Superior temporal gyrus (tissue), 1 donor: ENCODE measurements at regions not wholly inside any gene's neighbourhood (a gene's known extent, or its start where the extent isn't known, plus 50 kb on each side); places are given as distances from the start of the nearest gene placed in this dataset.
A peak's percentile ranks its signal among the peaks of the same experiment; 100 is the strongest.

Experiments used
- DNase-seq: peaks from one replicate; pipeline ENCODE4 v3.0.0-alpha.2; 2016; ENCODE audit errors: extremely low spot score

DNA sequence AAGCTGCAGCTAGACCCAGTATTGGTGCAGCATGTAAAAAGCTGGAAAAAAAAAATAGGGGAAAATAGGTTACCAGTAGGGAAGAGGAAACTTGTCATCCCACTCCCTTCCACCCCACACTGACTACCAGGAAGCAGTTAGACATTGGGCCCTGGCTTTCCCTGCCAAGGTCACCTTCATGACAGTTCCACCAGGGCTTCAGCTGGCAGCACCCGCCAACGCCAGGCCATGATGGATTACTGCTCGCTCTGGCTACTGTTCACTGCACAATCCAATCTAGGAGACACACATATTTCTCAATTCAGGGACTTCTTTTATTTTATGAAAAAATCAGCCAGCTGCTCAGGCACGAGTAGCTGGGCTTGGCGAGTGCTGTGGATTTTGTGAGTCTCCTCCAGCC lies 127.7 kb downstream of the DMRTA2 start:
- no peak for DNase-seq

DNA sequence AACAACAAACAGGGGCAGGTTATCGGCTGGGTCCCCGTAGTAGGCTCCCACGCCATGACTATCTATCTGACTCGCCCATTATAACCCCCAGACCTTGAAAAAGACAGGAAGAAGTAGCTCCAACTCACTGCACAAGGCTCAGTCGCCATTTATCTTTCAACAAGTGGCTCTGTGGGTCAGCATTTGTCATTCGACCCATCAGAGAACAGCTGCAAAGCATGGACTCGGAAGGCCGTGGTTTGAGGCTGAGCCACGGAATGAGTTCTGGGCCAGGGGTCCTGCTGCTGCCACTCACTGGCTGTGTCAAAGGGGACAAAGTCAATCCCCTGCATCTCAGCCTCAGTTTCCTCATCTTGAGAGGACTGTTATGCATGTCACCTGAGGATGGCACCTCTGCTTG lies 131.0 kb downstream of the DMRTA2 start:
- DNase-seq = no peak

DNA sequence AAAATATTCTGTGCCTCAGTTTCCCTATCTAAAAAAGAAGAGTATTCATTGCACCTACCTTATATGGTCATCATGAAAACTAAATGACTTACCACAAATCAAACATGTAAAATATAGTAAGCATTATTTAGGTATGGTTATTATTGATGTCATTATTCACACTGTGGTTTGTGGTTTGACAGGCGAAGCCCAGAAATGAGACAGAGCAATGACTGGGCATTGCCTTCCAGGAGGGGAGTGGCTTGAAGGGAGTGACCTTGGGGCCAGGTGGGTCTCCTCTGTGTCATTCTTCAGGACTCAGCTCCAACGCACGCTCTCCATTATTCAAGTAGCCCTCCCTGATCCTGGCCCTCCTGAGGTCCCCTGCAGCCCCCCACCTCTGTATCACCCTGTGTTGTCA lies 133.7 kb downstream of the DMRTA2 start:
- no peak for DNase-seq

DNA sequence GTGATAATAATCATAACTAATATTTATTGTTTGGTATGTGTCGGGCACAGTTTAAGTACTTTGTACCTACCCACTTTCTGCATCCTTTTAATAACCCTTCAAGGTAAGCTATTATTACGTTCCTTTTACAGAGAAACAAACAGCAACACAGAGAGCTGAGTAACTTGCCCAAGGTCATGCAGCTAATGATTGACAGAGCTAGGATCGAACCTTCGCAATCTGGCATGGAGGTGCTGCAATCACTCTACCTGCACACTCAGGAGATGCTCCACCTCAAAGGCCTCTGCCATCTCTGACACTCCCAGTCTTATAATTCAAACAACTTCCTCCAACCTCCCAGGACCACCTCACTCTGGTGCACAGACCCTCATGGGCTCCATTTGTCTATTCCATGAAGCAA lies 137.2 kb downstream of the DMRTA2 start:
- DNase-seq = no peak

DNA sequence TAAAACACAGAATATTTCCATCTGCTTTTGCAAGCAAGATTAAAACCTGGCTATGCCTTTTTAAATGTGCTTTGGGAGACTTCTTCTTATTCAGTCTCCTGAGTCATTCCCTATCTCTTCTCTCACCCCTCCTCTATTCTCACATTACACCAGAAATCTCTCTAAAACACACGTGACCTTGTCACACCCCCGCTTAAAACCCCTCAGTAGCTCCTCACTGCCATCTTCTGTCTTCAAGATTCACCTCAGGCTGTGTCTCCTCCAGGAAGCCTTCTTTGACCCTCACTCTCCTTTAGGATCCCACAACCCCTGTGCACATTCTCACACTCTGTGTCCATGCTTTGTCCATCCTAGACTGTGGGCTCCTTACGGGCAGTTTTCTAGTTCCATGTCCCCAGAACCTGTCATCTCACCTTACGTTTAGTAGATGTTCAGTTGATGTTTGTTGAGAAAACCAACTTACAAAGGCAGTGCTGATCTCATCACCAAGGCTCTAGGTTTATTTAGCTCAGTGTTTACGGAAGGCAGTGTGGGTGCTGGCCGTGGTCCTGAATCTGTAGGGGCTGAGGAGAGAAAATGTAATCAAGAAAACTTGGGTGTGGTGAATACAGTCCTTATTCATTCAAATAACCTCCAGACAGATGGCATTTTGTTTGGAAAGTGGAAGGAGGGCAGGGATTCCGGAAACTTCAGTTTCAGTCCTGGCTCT lies 143.5 kb downstream of the DMRTA2 start:
- no peak for DNase-seq

DNA sequence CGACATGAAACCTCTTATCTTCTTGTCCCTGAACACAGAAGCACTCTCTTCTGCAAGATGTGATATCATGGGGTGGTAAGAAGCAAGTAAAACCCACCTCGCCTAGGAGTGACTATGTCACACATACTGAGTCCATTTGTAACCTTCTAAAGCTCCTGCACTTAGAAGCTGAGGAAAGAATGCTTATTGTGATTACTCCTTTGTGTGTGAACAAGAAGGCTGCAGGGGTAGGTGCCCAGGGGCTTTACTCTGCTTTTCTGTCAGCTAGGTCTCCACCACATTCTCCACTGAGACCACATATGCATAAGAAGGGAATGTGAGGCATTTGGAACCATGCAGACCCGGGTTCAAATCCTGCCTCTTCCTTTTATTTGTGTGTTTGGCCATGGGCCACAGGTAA lies 144.3 kb downstream of the DMRTA2 start:
- DNase-seq = no peak

DNA sequence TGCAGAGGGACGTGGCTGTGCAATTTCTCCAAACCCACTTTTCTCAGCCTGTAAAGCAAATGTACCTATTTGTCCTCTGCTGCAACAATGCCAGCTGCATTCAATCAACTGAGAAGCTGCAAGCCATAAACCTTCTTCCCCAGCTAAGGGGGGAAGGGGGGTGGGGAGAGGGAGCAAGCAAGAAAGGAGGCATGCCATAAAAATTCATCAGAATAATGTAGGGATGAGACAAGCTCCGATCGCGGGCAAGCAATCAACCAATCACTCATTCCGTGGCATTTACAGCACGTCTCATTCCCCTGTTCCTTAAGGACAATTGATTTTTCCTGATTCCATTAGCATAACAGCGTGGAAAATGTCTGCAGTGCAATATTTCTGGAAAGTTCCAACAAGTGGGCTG lies 144.8 kb downstream of the DMRTA2 start:
- no peak for DNase-seq

DNA sequence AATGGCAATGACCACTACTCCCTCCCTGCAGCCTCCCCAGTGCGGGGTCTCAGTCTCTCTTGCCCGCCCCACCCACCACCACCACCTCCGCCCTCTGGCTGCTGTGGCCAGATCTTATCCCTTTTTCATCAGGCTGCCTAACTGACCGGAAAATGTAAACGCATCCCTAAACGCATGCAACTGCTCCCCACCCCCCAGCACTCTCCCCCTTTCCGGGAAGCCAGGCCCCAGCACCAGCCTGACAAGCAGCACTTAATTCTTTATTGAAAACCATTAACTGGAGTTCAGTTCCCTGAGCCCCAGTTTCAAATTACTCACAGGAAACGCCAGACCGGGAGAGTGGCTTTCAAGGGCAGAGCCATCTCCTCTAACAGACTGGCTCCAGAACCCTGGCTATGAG lies 147.7 kb downstream of the DMRTA2 start:
- no peak for DNase-seq

- no peak for DNase-seq
Observed at GRCh38 chr1:50272912-50273311, 150.3 kb downstream of the DMRTA2 start.

- DNase-seq = peak; percentile 55
Observed at GRCh38 chr1:50271968-50272578, 151.2 kb downstream of the DMRTA2 start.

DNA sequence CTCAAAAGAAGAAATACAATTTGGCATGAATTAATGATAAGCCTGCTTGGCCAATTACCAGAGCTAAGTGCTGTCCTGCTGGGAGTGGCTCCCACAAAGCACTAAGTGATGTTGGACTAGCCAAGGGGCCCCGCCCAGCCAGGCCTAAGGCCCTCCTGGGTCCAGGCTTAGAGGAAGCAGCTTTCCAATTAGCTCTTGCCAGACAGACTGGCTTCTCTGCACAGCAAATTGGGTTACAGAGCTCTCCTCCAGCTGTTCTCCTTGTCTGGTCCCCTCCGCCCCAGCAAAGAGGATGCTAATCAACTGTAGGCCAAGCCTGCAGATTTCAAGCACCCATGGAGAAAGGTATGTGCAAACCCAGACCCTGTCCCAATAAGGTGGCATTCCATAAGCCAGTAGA lies 151.9 kb downstream of the DMRTA2 start:
- no peak for DNase-seq

DNA sequence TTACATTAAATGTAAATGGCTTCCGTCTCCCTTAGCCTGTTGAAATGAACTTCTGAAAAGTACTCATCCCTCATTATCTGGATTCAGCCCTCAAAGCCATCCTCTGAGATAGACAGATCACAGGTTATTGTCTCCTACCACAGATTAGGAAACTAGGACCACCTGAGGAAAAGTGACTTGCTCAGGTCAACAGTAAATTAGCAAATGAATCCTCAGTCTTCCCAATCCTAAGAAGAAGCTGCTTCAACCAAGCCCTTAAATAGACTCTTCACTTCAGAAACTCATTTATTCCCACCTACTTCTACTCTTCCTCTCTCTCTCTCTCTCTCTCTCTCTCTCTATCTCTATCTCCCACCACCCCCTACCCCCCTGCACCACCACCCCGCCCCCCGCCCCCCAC lies 152.3 kb downstream of the DMRTA2 start:
- DNase-seq = no peak

- no peak for DNase-seq
Observed at GRCh38 chr1:50268049-50268448, 155.2 kb downstream of the DMRTA2 start.

GRCh38 chr1:50266509-50266908 lies 156.7 kb downstream of the DMRTA2 start:
- DNase-seq = no peak

DNA sequence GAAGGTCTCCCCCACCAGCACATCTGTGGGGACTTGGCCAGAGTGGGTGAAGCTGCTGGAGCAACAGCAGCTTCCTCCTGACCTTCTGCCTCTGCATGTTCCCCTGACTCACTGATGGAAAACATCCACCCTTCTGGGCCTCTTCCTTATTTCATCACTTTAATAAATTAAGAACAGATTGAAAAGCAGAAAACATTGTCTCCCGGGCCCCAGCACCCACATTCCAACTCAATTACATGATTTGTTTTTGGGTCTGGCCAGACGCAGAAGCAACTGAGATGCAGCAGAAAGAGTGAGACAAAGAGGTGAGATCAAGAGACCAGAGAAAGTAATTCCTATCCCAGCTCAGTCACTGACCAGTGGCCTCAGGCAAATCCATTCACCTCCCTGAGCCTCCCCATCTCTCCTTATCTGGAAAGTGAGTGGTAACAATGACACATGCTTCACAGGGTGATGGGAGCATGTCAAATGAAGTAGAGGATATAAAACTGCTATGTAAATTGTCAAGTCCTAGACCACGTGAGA lies 157.1 kb downstream of the ELAVL4 start:
- DNase-seq = no peak

- DNase-seq = no peak
Observed at GRCh38 chr1:50264590-50264989, 155.9 kb downstream of the ELAVL4 start.

GRCh38 chr1:50262436-50262835 lies 153.7 kb downstream of the ELAVL4 start:
- DNase-seq = no peak

- DNase-seq = no peak
Observed at GRCh38 chr1:50261951-50262350, 153.2 kb downstream of the ELAVL4 start.

DNA sequence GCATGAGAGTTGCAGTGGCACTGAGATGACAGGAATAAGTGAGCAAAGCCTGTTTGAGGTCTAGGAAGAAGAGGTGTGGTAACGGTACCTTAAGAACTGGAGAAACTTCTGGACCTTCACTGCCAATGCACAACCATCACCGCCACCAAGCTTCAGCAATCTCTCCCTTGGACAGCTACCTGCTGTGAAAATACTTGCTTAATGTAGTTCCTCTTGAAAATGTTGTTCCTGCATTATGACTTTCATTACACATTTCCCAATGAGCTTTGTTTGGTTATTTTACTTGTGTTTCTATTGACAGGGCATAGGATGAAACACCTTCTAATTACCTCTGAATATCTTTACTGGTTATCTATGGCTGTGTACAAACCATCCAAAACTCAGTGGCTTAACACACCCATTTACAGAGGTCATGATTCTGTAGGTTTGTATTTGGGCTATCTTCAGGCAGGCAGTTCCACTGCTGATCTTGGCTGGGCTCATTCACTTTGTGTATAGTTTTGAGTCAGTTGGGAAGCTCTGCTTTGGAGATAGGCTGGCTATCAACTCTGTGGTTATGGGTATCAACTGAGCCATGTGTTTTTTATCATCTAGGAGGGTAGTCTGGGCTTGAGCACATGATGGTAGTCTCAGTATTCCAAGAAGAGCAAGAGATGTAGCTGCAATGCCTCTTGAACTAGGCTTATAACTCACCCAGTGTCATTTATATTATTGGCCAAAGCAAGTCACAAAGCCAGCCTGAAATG lies 149.4 kb downstream of the ELAVL4 start:
- no peak for DNase-seq

GRCh38 chr1:50257029-50257428 lies 148.3 kb downstream of the ELAVL4 start:
- no peak for DNase-seq
